ENCODE measurements at regions not wholly inside any gene's neighbourhood (a gene's known extent, or its start where the extent isn't known, plus 50 kb on each side); places are given as distances from the start of the nearest gene placed in this dataset.

- no peak overlapping the region for H3K4me3 ChIP-seq (replicated peaks in 1 of 3)
- no peak for TF ChIP-seq POLR2A (IDR thresholded peaks at IDR 0.05)
- TF ChIP-seq, protein P1, sequence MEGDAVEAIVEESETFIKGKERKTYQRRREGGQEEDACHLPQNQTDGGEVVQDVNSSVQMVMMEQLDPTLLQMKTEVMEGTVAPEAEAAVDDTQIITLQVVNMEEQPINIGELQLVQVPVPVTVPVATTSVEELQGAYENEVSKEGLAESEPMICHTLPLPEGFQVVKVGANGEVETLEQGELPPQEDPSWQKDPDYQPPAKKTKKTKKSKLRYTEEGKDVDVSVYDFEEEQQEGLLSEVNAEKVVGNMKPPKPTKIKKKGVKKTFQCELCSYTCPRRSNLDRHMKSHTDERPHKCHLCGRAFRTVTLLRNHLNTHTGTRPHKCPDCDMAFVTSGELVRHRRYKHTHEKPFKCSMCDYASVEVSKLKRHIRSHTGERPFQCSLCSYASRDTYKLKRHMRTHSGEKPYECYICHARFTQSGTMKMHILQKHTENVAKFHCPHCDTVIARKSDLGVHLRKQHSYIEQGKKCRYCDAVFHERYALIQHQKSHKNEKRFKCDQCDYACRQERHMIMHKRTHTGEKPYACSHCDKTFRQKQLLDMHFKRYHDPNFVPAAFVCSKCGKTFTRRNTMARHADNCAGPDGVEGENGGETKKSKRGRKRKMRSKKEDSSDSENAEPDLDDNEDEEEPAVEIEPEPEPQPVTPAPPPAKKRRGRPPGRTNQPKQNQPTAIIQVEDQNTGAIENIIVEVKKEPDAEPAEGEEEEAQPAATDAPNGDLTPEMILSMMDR (IDR thresholded peaks at IDR 0.05) = no peak
- H3K36me3 ChIP-seq = no peaks in the 10 kb centered on the region
- 89 to 91% methylated on average over 6 of the region's 6 CpGs for WGBS, 2 donors
- H3K27me3 ChIP-seq = no peaks in the 10 kb centered on the region
- no peaks in the 10 kb centered on the region for H3K4me1 ChIP-seq
- H3K9me3 ChIP-seq = no peaks in the 10 kb centered on the region
- no peak for DNase-seq
- intact Hi-C loops (cut with DNase I) = no loop called here
- no peak overlapping the region for H3K27ac ChIP-seq
Measured at GRCh38 chr13:103174966-103175365, 108.7 kb upstream of the SLC10A2 start.

GRCh38 chr13:103168901-103169508, 102.8 kb upstream of the SLC10A2 start:
- Histone ChIP-seq H3K4me1 (no peaks in the 10 kb centered on the region), H3K9me3 (no peaks in the 10 kb centered on the region), H3K4me3 (replicated peaks in 1 of 3) (no peak overlapping the region), H3K27me3 (no peaks in the 10 kb centered on the region), H3K36me3 (no peaks in the 10 kb centered on the region), H3K27ac (no peak overlapping the region)
- no peak for DNase-seq
- intact Hi-C loops (cut with DNase I) = no loop called here
- TF ChIP-seq POLR2A (IDR thresholded peaks at IDR 0.05) = no peak
- TF ChIP-seq, protein P1 (IDR thresholded peaks at IDR 0.05) = no peak
- 92% methylated on average over 16 of the region's 16 CpGs for WGBS, 2 donors

GRCh38 chr13:103164251-103164650, 98.0 kb upstream of the SLC10A2 start:
- no peak for DNase-seq
- 77 to 86% methylated on average over 1 of the region's 1 CpG for WGBS, 2 donors
- intact Hi-C loops (cut with DNase I) = no loop called here
- Histone ChIP-seq H3K36me3 (no peaks in the 10 kb centered on the region), H3K27me3 (no peaks in the 10 kb centered on the region), H3K4me1 (no peaks in the 10 kb centered on the region), H3K4me3 (replicated peaks in 1 of 3) (no peak overlapping the region), H3K27ac (no peak overlapping the region), H3K9me3 (no peaks in the 10 kb centered on the region)
- TF ChIP-seq, protein P1 (IDR thresholded peaks at IDR 0.05) = no peak
- no peak for TF ChIP-seq POLR2A (IDR thresholded peaks at IDR 0.05)

GRCh38 chr13:103161476-103161875, 95.3 kb upstream of the SLC10A2 start:
- Histone ChIP-seq H3K36me3 (no peaks in the 10 kb centered on the region), H3K27ac (no peak overlapping the region), H3K4me3 (replicated peaks in 1 of 3) (no peak overlapping the region), H3K4me1 (no peaks in the 10 kb centered on the region), H3K9me3 (no peaks in the 10 kb centered on the region), H3K27me3 (no peaks in the 10 kb centered on the region)
- no peak for DNase-seq
- WGBS, 2 donors = 65 to 69% methylated on average over 3 of the region's 3 CpGs
- intact Hi-C loops (cut with DNase I) = no loop called here
- TF ChIP-seq, protein P1 (IDR thresholded peaks at IDR 0.05) = no peak
- no peak for TF ChIP-seq POLR2A (IDR thresholded peaks at IDR 0.05)

DNA sequence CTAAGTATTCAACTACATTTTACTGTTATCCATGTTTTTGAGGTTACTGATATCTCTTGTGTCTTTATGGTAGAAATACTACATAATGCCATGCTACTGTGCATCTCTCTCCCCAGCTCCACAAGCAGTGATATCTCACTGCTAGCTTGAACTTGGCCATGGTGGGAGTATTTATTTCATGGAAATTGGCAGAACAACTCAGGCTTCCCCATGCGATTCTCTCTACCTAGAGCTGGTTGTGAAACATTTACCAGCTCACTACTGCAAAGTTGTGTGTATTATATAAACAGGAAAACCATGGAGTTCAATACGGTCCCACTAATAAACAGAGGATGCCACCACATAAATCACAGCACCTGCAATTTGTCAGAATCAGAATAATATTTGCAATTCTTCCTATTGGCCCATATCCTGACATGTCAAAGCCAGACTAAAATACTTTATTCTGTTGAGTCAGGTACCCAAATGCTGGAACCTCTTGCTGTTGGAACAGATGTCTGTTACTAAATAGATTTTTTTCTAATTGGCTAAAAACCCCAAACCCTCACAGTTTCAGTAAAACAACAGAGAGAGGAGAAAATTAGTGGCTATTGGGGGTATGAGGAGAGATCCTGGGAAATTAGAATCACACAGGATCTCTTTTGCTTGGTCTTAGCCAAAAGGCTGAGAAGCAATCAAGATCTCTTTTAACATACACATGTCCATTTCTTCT, 91.4 kb upstream of the SLC10A2 start:
- Histone ChIP-seq H3K27ac (no peak overlapping the region), H3K4me3 (replicated peaks in 1 of 3) (no peak overlapping the region), H3K9me3 (no peaks in the 10 kb centered on the region), H3K27me3 (no peaks in the 10 kb centered on the region), H3K36me3 (no peaks in the 10 kb centered on the region), H3K4me1 (no peaks in the 10 kb centered on the region)
- no peak for DNase-seq
- TF ChIP-seq, protein P1 (IDR thresholded peaks at IDR 0.05) = no peak
- TF ChIP-seq POLR2A (IDR thresholded peaks at IDR 0.05) = no peak
- intact Hi-C loops (cut with DNase I) = no loop called here
- WGBS, 2 donors = 65 to 70% methylated on average over 2 of the region's 2 CpGs

Data from thyroid gland (tissue), 4 donors.